Fibroblast of the aortic adventitia (primary cell): ENCODE measurements at regions not wholly inside any gene's neighbourhood (a gene's known extent, or its start where the extent isn't known, plus 50 kb on each side); places are given as distances from the start of the nearest gene placed in this dataset.

Source experiments
- DNase-seq: peaks from one replicate; pipeline ENCODE4 v3.0.0-alpha.2; 2010; ENCODE audit warnings: low read depth
- H3K4me3 ChIP-seq: 2 replicates; pipeline ENCODE4 v1.5.1; 2011; ENCODE audit warnings: low read depth, mild to moderate bottlenecking, control low read depth, low read length, moderate library complexity
- CTCF ChIP-seq: IDR thresholded peaks from 2 replicates; pipeline ENCODE4 v1.5.1; 2011; ENCODE audit warnings: mild to moderate bottlenecking, low read length, control low read depth, inconsistent platforms; ENCODE audit not compliant: insufficient read depth

- TF ChIP-seq CTCF, result no peak
- H3K4me3 ChIP-seq, result no peak overlapping the region
- no peak for DNase-seq
Measured at GRCh38 chr13:81318231-81319019, 977.5 kb upstream of the SPRY2 start.

- H3K4me3 ChIP-seq, result no peak overlapping the region
- no peak for TF ChIP-seq CTCF
- DNase-seq, result no peak
Measured at GRCh38 chr13:81314461-81314860, 973.5 kb upstream of the SPRY2 start.

GRCh38 chr13:81305928-81306327, 965.0 kb upstream of the SPRY2 start:
- DNase-seq, result no peak
- no peak overlapping the region for H3K4me3 ChIP-seq
- no peak for TF ChIP-seq CTCF

GRCh38 chr13:81304121-81304659, 963.3 kb upstream of the SPRY2 start:
- no peak for TF ChIP-seq CTCF
- DNase-seq, result no peak

GRCh38 chr13:81302677-81303076, 961.8 kb upstream of the SPRY2 start:
- TF ChIP-seq CTCF, result no peak
- no peak for DNase-seq
- H3K4me3 ChIP-seq, result no peak overlapping the region

More at GRCh38 chr13:81304121-81304659, 963.3 kb upstream of the SPRY2 start:
- no peak overlapping the region for H3K4me3 ChIP-seq

- TF ChIP-seq CTCF, result no peak
- DNase-seq, result no peak
- H3K4me3 ChIP-seq, result no peak overlapping the region
Measured at GRCh38 chr13:81302125-81302524, 961.2 kb upstream of the SPRY2 start.
